ENCODE measurements at regions not wholly inside any gene's neighbourhood (a gene's known extent, or its start where the extent isn't known, plus 50 kb on each side); places are given as distances from the start of the nearest gene placed in this dataset.

GRCh38 chr1:105632342-105633196, 1423.9 kb upstream of the PRMT6 start:
- DNase-seq: peak; percentile 56

DNA sequence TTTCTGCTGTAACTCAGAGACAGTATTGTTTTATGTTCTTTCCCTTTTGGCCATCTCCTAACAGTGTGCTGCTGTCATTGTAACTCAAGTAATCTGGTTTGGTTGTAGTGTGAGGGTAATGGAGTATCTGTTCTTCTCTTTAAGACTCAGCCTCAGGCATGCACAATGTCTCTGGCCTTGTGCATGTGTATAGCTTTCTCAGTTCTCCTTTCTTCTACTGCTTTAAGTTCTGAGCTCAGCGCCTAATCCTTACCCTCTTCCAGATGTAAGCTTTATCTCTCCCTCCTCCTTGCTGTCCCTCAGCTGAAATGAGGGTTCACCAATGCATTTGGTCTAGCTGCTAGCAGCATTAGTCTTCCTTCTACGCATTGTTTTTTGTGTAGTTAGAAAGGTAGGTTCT, 1420.4 kb upstream of the PRMT6 start:
- DNase-seq: no peak

- no peak for DNase-seq
These were observed 1415.1 kb upstream of the PRMT6 start for GRCh38 chr1:105641407-105641806.

DNA sequence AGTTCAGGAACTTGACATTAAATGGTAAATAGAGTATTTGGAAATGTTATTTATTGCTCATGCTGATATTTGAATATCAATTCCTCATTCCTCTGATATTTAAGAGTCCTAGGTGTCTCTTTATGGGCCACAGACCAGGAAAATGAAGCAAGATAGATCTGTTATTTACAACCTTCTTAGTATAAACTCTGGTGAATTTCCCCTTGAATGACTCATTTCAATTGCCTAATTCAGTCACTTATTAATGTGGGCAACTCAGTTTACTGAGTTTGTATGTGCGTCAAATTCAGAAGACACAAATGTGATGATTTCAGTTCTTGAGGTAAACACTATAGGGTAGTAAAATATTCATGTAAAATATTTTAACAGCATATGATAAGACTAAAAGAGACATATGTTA, 1404.4 kb upstream of the PRMT6 start:
- DNase-seq: no peak

DNA sequence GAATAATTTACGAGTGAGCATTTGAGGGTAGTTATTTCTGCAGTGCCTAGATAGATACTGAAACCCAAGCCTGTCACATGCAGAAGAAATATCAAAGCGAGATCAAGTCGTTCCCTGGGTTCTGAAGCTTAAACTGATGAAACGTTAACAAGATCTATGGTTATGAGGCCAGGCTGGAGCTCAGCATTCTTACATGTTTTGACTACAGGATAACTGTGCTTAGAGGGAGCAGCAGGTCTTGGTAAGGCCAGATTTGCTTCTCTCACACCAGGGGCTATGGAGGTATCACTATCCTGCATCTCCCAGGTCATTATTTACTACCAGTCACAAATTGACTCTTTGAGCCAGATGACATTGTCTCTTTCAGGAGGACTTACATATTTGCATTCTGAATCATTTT, 1401.4 kb upstream of the PRMT6 start:
- DNase-seq: no peak

- DNase-seq: no peak
These were observed 1392.0 kb upstream of the PRMT6 start for GRCh38 chr1:105664495-105664894.

GRCh38 chr1:105678334-105678733, 1378.1 kb upstream of the PRMT6 start:
- no peak for DNase-seq

GRCh38 chr1:105684714-105685113, 1371.8 kb upstream of the PRMT6 start:
- no peak for DNase-seq

DNA sequence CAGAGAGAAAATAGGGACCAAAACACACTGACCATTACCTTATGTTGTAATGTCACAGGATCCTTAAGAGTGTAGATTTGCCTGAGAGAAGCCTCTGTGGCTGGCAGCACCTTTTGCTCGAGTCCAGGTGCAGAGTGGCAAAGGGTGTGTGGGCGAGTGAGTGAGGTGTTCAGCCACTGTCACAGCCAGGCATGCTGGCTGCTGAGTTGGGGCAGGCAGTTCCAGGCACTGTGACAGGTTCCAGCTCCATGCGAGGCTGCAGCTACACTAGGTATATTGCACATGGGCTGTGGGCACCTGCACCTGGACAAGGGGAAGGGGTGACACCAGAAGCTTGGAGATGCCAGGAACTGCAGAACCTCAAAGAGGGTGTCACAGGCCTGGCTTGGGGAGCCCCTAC, 1370.4 kb upstream of the PRMT6 start:
- no peak for DNase-seq

GRCh38 chr1:105686874-105687690, 1369.4 kb upstream of the PRMT6 start:
- no peak for DNase-seq

- DNase-seq: no peak
These were observed 1355.8 kb upstream of the PRMT6 start for GRCh38 chr1:105700723-105701122.

DNA sequence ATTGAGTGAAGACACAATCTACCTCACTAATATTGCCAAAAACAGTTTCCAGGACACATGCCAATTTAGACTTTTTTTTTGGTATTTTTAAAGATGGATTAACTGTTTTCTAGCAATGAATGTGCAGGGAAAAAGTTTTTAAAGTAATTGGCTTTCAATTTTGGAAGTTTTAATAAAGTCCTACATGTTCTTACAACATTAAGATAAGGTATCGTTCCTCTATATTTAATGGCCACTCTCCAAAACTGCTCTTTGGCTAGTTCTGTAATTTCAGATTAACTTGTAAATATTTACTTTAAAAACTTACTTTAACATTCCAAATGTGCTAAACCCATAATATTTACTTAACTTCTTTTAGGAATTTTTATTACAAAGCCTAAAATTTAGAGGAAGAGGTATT, 1332.2 kb upstream of the PRMT6 start:
- DNase-seq: no peak

GRCh38 chr1:105730701-105731100, 1325.8 kb upstream of the PRMT6 start:
- no peak for DNase-seq

GRCh38 chr1:105736349-105736748, 1320.1 kb upstream of the PRMT6 start:
- no peak for DNase-seq

GRCh38 chr1:105779727-105780126, 1276.7 kb upstream of the PRMT6 start:
- DNase-seq: no peak

- no peak for DNase-seq
These were observed 1271.5 kb upstream of the PRMT6 start for GRCh38 chr1:105785021-105785420.

- DNase-seq: no peak
These were observed 1262.8 kb upstream of the PRMT6 start for GRCh38 chr1:105793536-105794146.

GRCh38 chr1:105795741-105796140, 1260.7 kb upstream of the PRMT6 start:
- no peak for DNase-seq

- no peak for DNase-seq
These were observed 1225.8 kb upstream of the PRMT6 start for GRCh38 chr1:105830571-105831146.

GRCh38 chr1:105838071-105838470, 1218.4 kb upstream of the PRMT6 start:
- DNase-seq: no peak

DNA sequence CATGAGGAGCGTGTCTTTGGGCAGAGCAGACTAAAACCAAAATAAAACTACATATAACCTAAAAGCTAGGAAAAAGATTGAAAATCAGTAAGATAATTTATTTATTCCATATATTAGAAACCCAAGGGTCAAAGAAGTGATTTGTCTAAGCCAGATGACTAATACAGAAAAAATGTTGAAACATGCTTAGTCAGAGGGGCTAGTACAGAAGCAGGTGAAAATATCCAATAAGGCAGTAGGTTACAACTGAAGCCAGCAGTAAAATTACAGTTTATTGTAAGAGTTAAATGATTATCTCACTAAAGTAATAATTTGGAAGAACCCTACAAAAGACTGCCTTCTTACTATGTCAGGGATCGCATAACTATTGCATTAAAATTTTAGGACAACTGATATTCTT, 1190.9 kb upstream of the PRMT6 start:
- DNase-seq: no peak

GRCh38 chr1:105872817-105873216, 1183.7 kb upstream of the PRMT6 start:
- DNase-seq: no peak

- no peak for DNase-seq
These were observed 1181.9 kb upstream of the PRMT6 start for GRCh38 chr1:105874621-105875020.
